Transverse colon (tissue), 4 donors: ENCODE measurements at regions not wholly inside any gene's neighbourhood (a gene's known extent, or its start where the extent isn't known, plus 50 kb on each side); places are given as distances from the start of the nearest gene placed in this dataset.
"Not testable (repeated sequence)": the region's sequence is repeated elsewhere in the genome, so short reads cannot be mapped to it uniquely, and the experiment has no call there.

Experiments
- DNase-seq: peaks from one replicate; pipeline ENCODE4 v3.0.0-alpha.2; 2019
- H3K27ac ChIP-seq, 4 donors: fragments of 200-600 bp; sonication (generic); 2 replicates each; pipeline ENCODE4 v1.5.1; 2016 to 2018; ENCODE audit warnings: inconsistent platforms in 4 of 4
- H3K27me3 ChIP-seq: fragments of 200-600 bp; sonication (generic); 2 replicates; pipeline ENCODE4 v1.5.1; 2017; ENCODE audit warnings: inconsistent platforms
- H3K36me3 ChIP-seq, 4 donors: fragments of 200-600 bp; sonication (generic); 2 replicates each; pipeline ENCODE4 v1.5.1; 2017 to 2019; ENCODE audit warnings: inconsistent platforms in 4 of 4
- H3K4me1 ChIP-seq, 4 donors: fragments of 200-600 bp; sonication (generic); 2 replicates each; pipeline ENCODE4 v1.5.1; 2017 to 2020; ENCODE audit warnings: inconsistent platforms in 4 of 4
- H3K4me3 ChIP-seq, 4 donors: fragments of 200-600 bp; sonication (generic); 1 replicate in 1 of 4; 2 replicates in 3 of 4; pipeline versions ENCODE4 v1.5.1 to v1.6.1; 2017 to 2019; ENCODE audit warnings: inconsistent platforms in 4 of 4
- H3K9me3 ChIP-seq, 2 donors: fragments of 200-600 bp; sonication (generic); 2 replicates each; pipeline ENCODE4 v1.5.1; 2017 to 2019; ENCODE audit warnings: inconsistent platforms in 2 of 2
- EP300 ChIP-seq: sonication (generic); formaldehyde crosslinking; IDR thresholded peaks from one replicate; pipeline ENCODE4 v1.6.1; 2017; ENCODE audit warnings: antibody characterized with exemption, low read depth
- POLR2A ChIP-seq: fragments of 450-650 bp; IDR thresholded peaks from one replicate; pipeline ENCODE4 v1.6.1; 2016; ENCODE audit warnings: antibody characterized with exemption, mild to moderate bottlenecking, moderate library complexity
- POLR2AphosphoS5 ChIP-seq, 3 donors: sonication (generic); formaldehyde crosslinking; IDR thresholded peaks; one replicate each; pipeline ENCODE4 v1.6.1; 2016; ENCODE audit warnings: antibody characterized with exemption in 3 of 3
- WGBS, 2 donors: methylation state at CpG; one replicate each; pipeline ENCODE4 v1.1.5; 2018; ENCODE audit warnings: low coverage in 1 of 2; 5-methylcytosine and 5-hydroxymethylcytosine counted together
- in situ Hi-C, 4 donors: fragments of 200-750 bp; cut with MboI; loops; one replicate each; pipeline versions ENCODE4 v1.15.0 to v1.15.1; 2017; ENCODE audit warnings: low sequenced_read_pairs in 3 of 4, low pct_ligation_motif_present in 1 of 4, low pct_unique_long_range_greater_than_20kb in 1 of 4
- intact Hi-C: fragments of 100-400 bp; cut with DNase I; formaldehyde crosslinking; loops from one replicate; pipeline ENCODE4 v1.15.1; 2023; ENCODE audit warnings: low total_unique reads
- TF ChIP-seq, protein P1 (sequence below), 5 experiments: fragments of 200-600 bp in 3 of 5; fragments of 450-650 bp in 2 of 5; sonication (generic) in 3 of 5; IDR thresholded peaks; 1 replicate in 2 of 5; 2 replicates in 3 of 5; pipeline ENCODE4 v1.5.1; 2016 to 2017; ENCODE audit warnings: antibody characterized with exemption in 5 of 5, inconsistent platforms in 3 of 5, mild to moderate bottlenecking in 2 of 5, moderate library complexity in 1 of 5

DNA sequence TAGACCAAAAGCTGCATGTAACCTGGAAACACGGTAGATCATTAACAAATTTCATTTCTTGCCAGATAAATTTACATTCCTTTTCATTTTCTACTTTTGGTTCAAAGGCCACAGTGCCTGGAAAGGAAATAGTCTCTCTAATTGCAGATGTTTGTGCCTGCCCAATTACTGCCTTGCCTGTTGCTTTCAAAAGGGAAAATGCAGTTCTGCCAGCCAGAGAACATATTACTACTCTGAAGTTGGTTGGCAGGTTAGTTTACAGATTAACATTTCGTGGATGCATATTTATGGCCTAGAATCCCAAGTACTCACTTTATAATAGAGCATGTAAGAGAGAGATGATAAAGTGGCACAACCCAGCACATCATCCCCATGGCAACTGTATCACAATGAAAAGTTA lies 124.3 kb upstream of the LRRC3B start:
- DNase-seq = no peak
- intact Hi-C loops = no loop called here
- Histone ChIP-seq H3K4me1 (no peaks in the 10 kb centered on the region), H3K4me3 (no peak overlapping the region), H3K27ac (no peak overlapping the region), H3K9me3 (no peaks in the 10 kb centered on the region), H3K27me3 (no peaks in the 10 kb centered on the region), H3K36me3 (no peaks in the 10 kb centered on the region)
- WGBS, 2 donors = 33% methylated on average over 1 to 2 of the region's 2 CpGs
- in situ Hi-C loops = no loop called here
- TF ChIP-seq, protein P1, sequence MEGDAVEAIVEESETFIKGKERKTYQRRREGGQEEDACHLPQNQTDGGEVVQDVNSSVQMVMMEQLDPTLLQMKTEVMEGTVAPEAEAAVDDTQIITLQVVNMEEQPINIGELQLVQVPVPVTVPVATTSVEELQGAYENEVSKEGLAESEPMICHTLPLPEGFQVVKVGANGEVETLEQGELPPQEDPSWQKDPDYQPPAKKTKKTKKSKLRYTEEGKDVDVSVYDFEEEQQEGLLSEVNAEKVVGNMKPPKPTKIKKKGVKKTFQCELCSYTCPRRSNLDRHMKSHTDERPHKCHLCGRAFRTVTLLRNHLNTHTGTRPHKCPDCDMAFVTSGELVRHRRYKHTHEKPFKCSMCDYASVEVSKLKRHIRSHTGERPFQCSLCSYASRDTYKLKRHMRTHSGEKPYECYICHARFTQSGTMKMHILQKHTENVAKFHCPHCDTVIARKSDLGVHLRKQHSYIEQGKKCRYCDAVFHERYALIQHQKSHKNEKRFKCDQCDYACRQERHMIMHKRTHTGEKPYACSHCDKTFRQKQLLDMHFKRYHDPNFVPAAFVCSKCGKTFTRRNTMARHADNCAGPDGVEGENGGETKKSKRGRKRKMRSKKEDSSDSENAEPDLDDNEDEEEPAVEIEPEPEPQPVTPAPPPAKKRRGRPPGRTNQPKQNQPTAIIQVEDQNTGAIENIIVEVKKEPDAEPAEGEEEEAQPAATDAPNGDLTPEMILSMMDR (IDR thresholded peaks at IDR 0.05) = no peak
- TF ChIP-seq EP300 = no peak
- no peak for TF ChIP-seq POLR2AphosphoS5 (IDR thresholded peaks at IDR 0.05)
- TF ChIP-seq POLR2A = no peak

DNA sequence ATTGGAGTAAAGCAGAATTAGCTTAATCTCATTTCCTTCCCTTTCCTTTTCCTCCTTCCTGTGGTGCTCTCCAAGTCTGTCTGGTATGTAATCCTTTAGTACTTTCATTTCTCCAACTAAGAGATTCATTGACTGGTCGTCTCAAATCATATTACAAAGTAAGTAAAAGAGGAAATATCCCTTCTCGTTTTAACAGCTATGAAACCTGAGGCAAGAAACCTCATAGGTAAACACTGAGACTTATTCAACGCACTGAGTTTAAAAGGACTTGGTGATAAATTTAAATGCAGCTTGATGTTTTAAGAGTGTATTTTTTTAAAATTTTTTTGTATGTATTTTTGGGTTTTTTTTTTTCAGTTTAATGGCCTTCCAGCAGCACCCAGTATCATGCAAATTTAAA lies 117.2 kb upstream of the LRRC3B start:
- TF ChIP-seq EP300 = no peak
- TF ChIP-seq POLR2A = no peak
- TF ChIP-seq POLR2AphosphoS5 (IDR thresholded peaks at IDR 0.05) = no peak
- TF ChIP-seq, protein P1 (IDR thresholded peaks at IDR 0.05) = no peak
- 30 to 52% methylated on average over 3 of the region's 3 CpGs for WGBS, 2 donors
- Histone ChIP-seq H3K36me3 (no peaks in the 10 kb centered on the region), H3K27ac (no peak overlapping the region), H3K27me3 (no peaks in the 10 kb centered on the region), H3K4me3 (no peak overlapping the region), H3K4me1 (no peaks in the 10 kb centered on the region), H3K9me3 (no peaks in the 10 kb centered on the region)
- intact Hi-C loops (no loop called here), in situ Hi-C loops (no loop called here)
- DNase-seq = no peak

DNA sequence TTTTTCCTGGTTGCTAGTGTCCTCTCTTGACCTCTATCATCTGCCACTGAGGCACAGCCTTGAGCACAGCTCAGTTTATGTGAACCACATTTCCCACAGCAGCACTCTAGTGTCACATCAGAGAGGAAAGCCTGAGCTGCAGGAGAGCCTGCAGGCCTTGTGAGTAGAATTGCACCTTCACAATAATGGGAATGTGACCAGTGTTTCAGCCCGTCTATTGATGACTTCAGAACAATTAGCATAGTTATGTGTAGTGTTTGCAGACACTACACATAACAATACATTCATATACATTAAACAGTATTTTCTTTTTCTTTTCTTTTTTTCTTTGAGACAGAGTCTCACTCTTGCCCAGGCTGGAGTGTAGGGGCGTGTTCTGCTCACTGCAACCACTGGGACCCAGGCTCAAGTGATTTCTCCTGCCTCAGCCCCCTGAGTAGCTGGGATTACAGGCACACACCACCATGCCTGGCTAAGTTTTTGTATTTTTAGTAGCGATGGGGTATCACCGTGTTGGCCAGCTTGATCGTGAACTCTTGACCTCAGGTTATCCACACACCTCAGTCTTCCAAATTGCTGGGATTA lies 108.0 kb upstream of the LRRC3B start:
- H3K4me3 ChIP-seq, H3K9me3 ChIP-seq, in situ Hi-C loops, H3K4me1 ChIP-seq, intact Hi-C loops, DNase-seq, H3K36me3 ChIP-seq, H3K27ac ChIP-seq, H3K27me3 ChIP-seq: not testable (repeated sequence)
- 79 to 93% methylated on average over 2 to 5 of the region's 5 CpGs for WGBS, 2 donors

DNA sequence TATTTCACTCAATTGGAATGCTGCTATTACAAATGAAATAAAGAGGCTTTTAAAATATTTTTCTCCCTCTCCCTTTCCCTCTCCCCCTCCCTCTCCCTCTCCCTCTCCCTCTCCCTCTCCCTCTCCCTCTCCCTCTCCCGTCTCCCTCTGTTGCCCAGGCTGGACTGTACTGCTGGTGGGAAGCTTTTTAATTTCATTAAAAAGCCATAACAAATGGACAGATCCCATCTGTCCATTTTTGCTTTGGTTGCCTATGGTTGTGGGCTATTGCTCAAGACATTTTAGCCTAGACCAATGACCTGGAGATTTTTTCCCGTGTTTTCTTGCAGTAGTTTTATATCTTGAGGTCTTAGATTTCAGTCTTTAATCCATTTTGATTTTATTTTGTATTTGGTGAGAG lies 107.2 kb upstream of the LRRC3B start:
- Histone ChIP-seq H3K36me3 (no peaks in the 10 kb centered on the region), H3K9me3 (no peaks in the 10 kb centered on the region), H3K27ac (no peak overlapping the region), H3K27me3 (no peaks in the 10 kb centered on the region), H3K4me3 (no peak overlapping the region), H3K4me1 (no peaks in the 10 kb centered on the region)
- intact Hi-C loops (no loop called here), in situ Hi-C loops (no loop called here)
- no peak for DNase-seq
- TF ChIP-seq EP300 (no peak), POLR2AphosphoS5 (IDR thresholded peaks at IDR 0.05) (no peak), POLR2A (no peak)
- TF ChIP-seq, protein P1 (IDR thresholded peaks at IDR 0.05) = no peak
- 36 to 50% methylated on average over 2 of the region's 2 CpGs for WGBS, 2 donors

DNA sequence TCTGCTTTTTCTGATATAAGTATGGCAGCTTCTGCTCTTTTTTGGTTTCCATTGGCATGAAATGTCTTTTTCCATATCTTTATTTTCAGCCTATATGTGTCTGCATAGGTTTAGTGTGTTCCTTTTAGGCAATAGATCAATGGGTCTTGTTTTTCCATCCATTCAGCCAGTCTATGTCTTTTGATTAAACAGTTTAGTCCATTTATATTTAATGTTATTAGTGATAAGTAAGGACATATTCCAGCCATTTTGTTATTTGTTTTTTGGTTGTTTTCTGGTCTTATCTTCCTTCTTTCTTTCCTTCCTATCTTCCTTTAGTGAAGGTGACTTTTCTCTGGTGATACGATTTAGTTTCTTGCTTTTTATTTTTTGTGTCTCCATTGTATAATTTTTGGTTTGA lies 101.3 kb upstream of the LRRC3B start:
- Histone ChIP-seq H3K9me3 (peaks cover 6 to 10% of the 10 kb centered on the region in 2 donors), H3K36me3 (no peaks in the 10 kb centered on the region), H3K27ac (no peak overlapping the region), H3K4me1 (no peaks in the 10 kb centered on the region), H3K27me3 (no peaks in the 10 kb centered on the region), H3K4me3 (no peak overlapping the region)
- TF ChIP-seq, protein P1 (IDR thresholded peaks at IDR 0.05) = no peak
- TF ChIP-seq POLR2AphosphoS5 (IDR thresholded peaks at IDR 0.05) (no peak), POLR2A (no peak), EP300 (no peak)
- DNase-seq = no peak
- 75 to 96% methylated on average over 1 of the region's 1 CpG for WGBS, 2 donors
- intact Hi-C loops (no loop called here), in situ Hi-C loops (no loop called here)
